Neural crest cell (in vitro differentiated cells): ENCODE measurements at regions not wholly inside any gene's neighbourhood (a gene's known extent, or its start where the extent isn't known, plus 50 kb on each side); places are given as distances from the start of the nearest gene placed in this dataset.

Experiments used
- DNase-seq: peaks from one replicate; pipeline ENCODE4 v3.0.0; 2021; ENCODE audit warnings: low read depth, mixed read lengths, low spot score
- H3K27ac Mint-ChIP-seq: one replicate; pipeline ENCODE4 v1.8.0; 2021; ENCODE audit warnings: mild to moderate bottlenecking, mixed read lengths; ENCODE audit not compliant: unreplicated experiment
- H3K27me3 Mint-ChIP-seq: 2 replicates; pipeline ENCODE4 v1.8.0; 2021; ENCODE audit warnings: low read depth, mild to moderate bottlenecking, mixed read lengths
- H3K36me3 Mint-ChIP-seq: 2 replicates; pipeline ENCODE4 v1.8.0; 2021; ENCODE audit warnings: low read depth, mild to moderate bottlenecking, mixed read lengths
- H3K4me1 Mint-ChIP-seq: 2 replicates; pipeline ENCODE4 v1.8.0; 2021; ENCODE audit warnings: mixed read lengths
- H3K4me3 Mint-ChIP-seq: one replicate; pipeline ENCODE4 v1.8.0; 2021; ENCODE audit warnings: mild to moderate bottlenecking, mixed read lengths
- H3K9me3 Mint-ChIP-seq: 2 replicates; pipeline ENCODE4 v1.8.0; 2021; ENCODE audit warnings: mixed read lengths
- TF ChIP-seq, protein P1 (sequence below): fragments of 200-600 bp; sonication (generic); conservative IDR thresholded peaks from 2 replicates; pipeline ENCODE4 v1.5.0; 2021; ENCODE audit warnings: antibody characterized with exemption, mild to moderate bottlenecking

DNA sequence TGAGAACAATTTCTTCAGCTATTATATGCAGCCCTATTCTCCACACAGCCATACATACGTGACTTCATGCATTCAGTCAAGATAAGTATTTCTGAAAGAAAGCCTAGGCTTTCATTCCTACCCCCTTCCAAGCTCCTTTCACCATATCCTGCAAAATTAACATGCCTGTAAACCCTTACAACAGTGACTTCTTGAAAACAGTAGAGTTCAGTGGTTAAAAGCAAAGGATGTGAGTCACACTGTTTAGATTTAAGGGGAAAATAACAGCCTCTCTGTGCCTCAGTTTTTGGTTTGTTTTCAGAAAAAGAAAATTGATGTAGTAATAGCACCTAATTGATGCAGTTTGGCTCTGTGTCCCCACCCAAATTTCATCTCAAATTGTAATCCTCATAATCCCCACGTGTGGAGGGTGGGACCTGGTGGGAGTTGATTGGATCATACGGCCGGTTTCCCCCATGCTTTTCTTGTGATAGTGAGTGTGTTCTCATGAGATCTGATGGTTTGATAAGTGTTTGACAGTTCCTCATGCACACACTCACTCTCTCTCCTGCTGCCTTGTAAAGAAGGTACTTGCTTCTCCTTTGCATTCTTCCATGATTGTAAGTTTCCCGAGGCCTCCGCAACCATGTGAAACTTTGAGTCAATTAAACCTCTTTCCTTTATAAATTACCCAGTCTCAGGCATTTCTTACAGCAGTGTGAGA lies 264.8 kb downstream of the CETN3 start:
- H3K4me3 Mint-ChIP-seq: no peak overlapping the region
- H3K27me3 Mint-ChIP-seq: no peaks in the 10 kb centered on the region
- TF ChIP-seq, protein P1, sequence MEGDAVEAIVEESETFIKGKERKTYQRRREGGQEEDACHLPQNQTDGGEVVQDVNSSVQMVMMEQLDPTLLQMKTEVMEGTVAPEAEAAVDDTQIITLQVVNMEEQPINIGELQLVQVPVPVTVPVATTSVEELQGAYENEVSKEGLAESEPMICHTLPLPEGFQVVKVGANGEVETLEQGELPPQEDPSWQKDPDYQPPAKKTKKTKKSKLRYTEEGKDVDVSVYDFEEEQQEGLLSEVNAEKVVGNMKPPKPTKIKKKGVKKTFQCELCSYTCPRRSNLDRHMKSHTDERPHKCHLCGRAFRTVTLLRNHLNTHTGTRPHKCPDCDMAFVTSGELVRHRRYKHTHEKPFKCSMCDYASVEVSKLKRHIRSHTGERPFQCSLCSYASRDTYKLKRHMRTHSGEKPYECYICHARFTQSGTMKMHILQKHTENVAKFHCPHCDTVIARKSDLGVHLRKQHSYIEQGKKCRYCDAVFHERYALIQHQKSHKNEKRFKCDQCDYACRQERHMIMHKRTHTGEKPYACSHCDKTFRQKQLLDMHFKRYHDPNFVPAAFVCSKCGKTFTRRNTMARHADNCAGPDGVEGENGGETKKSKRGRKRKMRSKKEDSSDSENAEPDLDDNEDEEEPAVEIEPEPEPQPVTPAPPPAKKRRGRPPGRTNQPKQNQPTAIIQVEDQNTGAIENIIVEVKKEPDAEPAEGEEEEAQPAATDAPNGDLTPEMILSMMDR: no peak
- DNase-seq: no peak
- peaks cover 8% of the 10 kb centered on the region for H3K9me3 Mint-ChIP-seq
- H3K4me1 Mint-ChIP-seq: no peaks in the 10 kb centered on the region
- H3K27ac Mint-ChIP-seq: no peak overlapping the region
- H3K36me3 Mint-ChIP-seq: peaks cover 8% of the 10 kb centered on the region

DNA sequence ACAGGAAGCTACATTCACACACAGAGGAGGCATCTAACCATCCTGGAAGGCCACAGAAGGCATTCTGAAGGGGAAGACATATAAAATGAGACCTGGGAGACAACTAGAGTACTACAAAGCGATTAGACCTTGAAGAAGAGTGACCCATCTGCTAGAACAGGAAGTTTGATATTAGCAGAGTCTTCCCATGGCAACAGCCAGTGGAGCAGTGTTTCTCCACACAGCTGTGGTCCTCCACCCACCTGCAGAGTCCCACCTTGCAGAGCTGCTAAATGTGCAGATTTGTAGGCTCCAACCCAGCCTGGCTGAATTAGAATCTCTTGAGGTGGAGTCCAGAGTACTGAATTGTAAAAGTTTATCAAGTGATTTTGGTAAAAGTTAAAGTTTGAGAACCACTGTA lies 267.0 kb downstream of the CETN3 start:
- Mint-ChIP-seq H3K27me3 (no peaks in the 10 kb centered on the region), H3K4me3 (no peak overlapping the region), H3K9me3 (peaks cover 5% of the 10 kb centered on the region), H3K4me1 (no peaks in the 10 kb centered on the region), H3K27ac (no peak overlapping the region), H3K36me3 (no peaks in the 10 kb centered on the region)
- no peak for DNase-seq
- TF ChIP-seq, protein P1: no peak

DNA sequence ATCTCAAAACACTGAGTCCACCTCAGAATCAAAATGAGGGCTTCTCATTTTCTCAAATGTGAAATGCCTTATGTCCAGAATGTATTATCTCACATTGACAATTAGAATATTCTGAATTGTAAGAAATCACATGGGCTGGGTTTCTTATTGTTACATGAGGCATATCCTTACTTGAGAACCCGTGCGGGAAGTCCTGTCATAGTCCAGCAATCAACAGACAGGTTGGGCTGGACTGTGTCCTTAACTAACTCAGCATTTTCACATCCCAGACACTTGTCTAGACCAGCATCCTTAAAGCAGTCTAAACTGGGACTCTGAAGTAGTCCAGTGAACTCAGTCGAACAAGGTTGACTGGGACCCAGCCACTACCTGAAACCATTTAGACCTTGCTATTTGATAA lies 267.6 kb downstream of the CETN3 start:
- no peaks in the 10 kb centered on the region for H3K36me3 Mint-ChIP-seq
- no peak overlapping the region for H3K27ac Mint-ChIP-seq
- TF ChIP-seq, protein P1: no peak
- no peaks in the 10 kb centered on the region for H3K27me3 Mint-ChIP-seq
- H3K4me3 Mint-ChIP-seq: no peak overlapping the region
- H3K9me3 Mint-ChIP-seq: peaks cover 5% of the 10 kb centered on the region
- no peak for DNase-seq
- no peaks in the 10 kb centered on the region for H3K4me1 Mint-ChIP-seq

DNA sequence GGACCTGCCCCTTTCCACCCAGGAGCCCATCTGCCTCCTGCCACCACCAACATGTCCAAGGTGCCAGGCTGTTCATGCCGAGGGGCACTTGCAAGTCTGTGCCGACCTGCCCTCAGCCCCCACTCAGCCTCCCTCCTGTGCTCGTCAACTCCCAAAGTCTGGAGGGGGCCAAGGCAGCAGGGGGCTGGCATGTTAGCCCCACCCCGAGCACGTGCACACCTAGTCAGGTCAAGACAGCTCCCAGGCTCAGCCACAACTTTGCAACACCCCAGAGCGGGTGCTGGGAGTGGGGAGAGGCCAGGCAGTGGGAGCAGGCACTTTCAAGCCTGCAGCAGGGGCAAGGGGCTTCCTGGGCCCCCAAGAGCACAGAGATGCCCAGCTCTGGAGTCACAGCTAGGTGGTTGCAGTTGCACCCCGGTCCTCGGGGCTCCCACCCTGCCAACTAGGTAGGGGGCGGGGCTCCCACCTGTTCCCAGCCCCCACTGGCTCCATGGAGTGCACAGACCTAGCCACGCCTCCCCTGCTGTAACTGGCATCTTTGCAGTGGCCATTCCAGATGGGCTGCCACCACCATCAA lies 272.5 kb downstream of the CETN3 start:
- no peak for DNase-seq
- no peaks in the 10 kb centered on the region for H3K27me3 Mint-ChIP-seq
- H3K9me3 Mint-ChIP-seq: no peaks in the 10 kb centered on the region
- H3K4me3 Mint-ChIP-seq: no peak overlapping the region
- no peaks in the 10 kb centered on the region for H3K36me3 Mint-ChIP-seq
- TF ChIP-seq, protein P1: no peak
- H3K27ac Mint-ChIP-seq: no peak overlapping the region
- no peaks in the 10 kb centered on the region for H3K4me1 Mint-ChIP-seq

DNA sequence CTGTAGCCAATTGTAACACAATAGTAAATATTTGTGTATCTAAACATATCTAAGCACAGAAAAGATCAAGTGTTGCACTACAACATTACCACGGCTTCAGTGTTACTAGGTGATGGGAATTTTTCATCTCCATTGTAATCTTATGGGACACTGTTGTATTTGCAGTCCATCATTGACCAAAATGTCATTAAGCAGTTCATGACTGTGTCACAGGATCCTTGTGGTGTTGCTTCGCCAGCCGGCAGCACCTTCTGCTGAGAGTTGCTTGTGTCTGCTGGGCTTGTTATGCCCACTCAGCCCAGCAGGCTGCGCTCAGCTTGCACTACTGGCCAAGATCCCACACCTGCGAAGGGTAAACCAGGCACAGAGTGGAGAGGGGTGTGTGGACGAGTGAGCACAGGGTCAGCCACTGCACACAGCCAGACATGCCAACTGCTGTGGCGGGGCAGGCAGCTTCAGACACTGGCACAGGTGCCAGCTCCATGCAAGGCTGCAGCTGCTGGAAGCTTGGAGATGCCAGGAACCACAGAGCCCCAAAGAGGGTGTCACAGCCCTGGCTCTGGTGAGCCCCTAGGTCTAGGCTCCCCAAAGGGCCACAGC lies 273.7 kb downstream of the CETN3 start:
- Mint-ChIP-seq H3K36me3 (no peaks in the 10 kb centered on the region), H3K9me3 (no peaks in the 10 kb centered on the region), H3K4me3 (no peak overlapping the region), H3K27me3 (no peaks in the 10 kb centered on the region), H3K27ac (no peak overlapping the region), H3K4me1 (peaks cover 11% of the 10 kb centered on the region)
- DNase-seq: no peak
- TF ChIP-seq, protein P1: peak; percentile 43
